ENCODE measurements at regions not wholly inside any gene's neighbourhood (a gene's known extent, or its start where the extent isn't known, plus 50 kb on each side); places are given as distances from the start of the nearest gene placed in this dataset.

- H3K4me3 ChIP-seq (ENCODE audit: control insufficient read depth, low read depth, low read length): no peak overlapping the region
- no peak for DNase-seq (ENCODE audit: low read depth)
- TF ChIP-seq CTCF (conservative IDR thresholded peaks at IDR 0.05; ENCODE audit: control insufficient read depth, insufficient read depth, low read depth, low read length): no peak
Observed at GRCh38 chr5:144918371-144918770, 747.7 kb downstream of the KCTD16 start.

GRCh38 chr5:144915452-144915851 lies 744.8 kb downstream of the KCTD16 start:
- no peak overlapping the region for H3K4me3 ChIP-seq (ENCODE audit: control insufficient read depth, low read depth, low read length)
- DNase-seq (ENCODE audit: low read depth): no peak
- no peak for TF ChIP-seq CTCF (conservative IDR thresholded peaks at IDR 0.05; ENCODE audit: control insufficient read depth, insufficient read depth, low read depth, low read length)

GRCh38 chr5:144913661-144914060 lies 743.0 kb downstream of the KCTD16 start:
- H3K4me3 ChIP-seq (ENCODE audit: control insufficient read depth, low read depth, low read length): no peak overlapping the region
- no peak for TF ChIP-seq CTCF (conservative IDR thresholded peaks at IDR 0.05; ENCODE audit: control insufficient read depth, insufficient read depth, low read depth, low read length)
- no peak for DNase-seq (ENCODE audit: low read depth)

GRCh38 chr5:144896473-144896872 lies 725.8 kb downstream of the KCTD16 start:
- no peak for DNase-seq (ENCODE audit: low read depth)
- H3K4me3 ChIP-seq (ENCODE audit: control insufficient read depth, low read depth, low read length): no peak overlapping the region
- no peak for TF ChIP-seq CTCF (conservative IDR thresholded peaks at IDR 0.05; ENCODE audit: control insufficient read depth, insufficient read depth, low read depth, low read length)

- no peak overlapping the region for H3K4me3 ChIP-seq (ENCODE audit: control insufficient read depth, low read depth, low read length)
- no peak for TF ChIP-seq CTCF (conservative IDR thresholded peaks at IDR 0.05; ENCODE audit: control insufficient read depth, insufficient read depth, low read depth, low read length)
- no peak for DNase-seq (ENCODE audit: low read depth)
Observed at GRCh38 chr5:144886668-144887067, 716.0 kb downstream of the KCTD16 start.

GRCh38 chr5:144882739-144883283 lies 712.1 kb downstream of the KCTD16 start:
- no peak for TF ChIP-seq CTCF (conservative IDR thresholded peaks at IDR 0.05; ENCODE audit: control insufficient read depth, insufficient read depth, low read depth, low read length)
- no peak for DNase-seq (ENCODE audit: low read depth)

GRCh38 chr5:144880513-144880912 lies 709.8 kb downstream of the KCTD16 start:
- no peak for TF ChIP-seq CTCF (conservative IDR thresholded peaks at IDR 0.05; ENCODE audit: control insufficient read depth, insufficient read depth, low read depth, low read length)
- no peak for DNase-seq (ENCODE audit: low read depth)

More at GRCh38 chr5:144882739-144883283, 712.1 kb downstream of the KCTD16 start:
- no peak overlapping the region for H3K4me3 ChIP-seq (ENCODE audit: control insufficient read depth, low read depth, low read length)

More at GRCh38 chr5:144880513-144880912, 709.8 kb downstream of the KCTD16 start:
- H3K4me3 ChIP-seq (ENCODE audit: control insufficient read depth, low read depth, low read length): no peak overlapping the region

Data from fibroblast of mammary gland (primary cell).